ENCODE measurements at regions not wholly inside any gene's neighbourhood (a gene's known extent, or its start where the extent isn't known, plus 50 kb on each side); places are given as distances from the start of the nearest gene placed in this dataset.

GRCh38 chr9:108322326-108323098 is 533.3 kb downstream of the ACTL7B start:
- DNase-seq, result no peak

DNA sequence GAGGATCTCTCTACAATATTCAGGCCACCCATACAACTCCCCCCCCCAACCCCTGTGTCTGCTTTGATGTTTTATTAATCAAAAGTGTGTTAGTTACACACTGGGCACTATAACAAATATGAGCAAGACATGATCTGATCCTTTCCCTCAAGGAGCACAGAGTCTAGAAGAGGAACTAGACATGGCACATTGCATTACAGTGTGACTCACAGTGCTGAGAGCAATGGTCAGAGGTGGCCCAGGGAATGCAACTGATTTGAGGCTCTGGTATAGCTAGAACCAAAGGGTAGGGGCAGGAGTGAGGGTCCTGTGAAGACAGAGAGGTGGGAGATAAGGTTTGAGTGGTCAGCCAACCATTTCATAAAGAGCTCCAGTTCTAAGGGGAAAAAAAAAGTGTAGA is 539.2 kb downstream of the ACTL7B start:
- DNase-seq, result no peak

GRCh38 chr9:108316066-108316465 is 539.7 kb downstream of the ACTL7B start:
- DNase-seq, result no peak

GRCh38 chr9:108311745-108312144 is 544.0 kb downstream of the ACTL7B start:
- DNase-seq, result no peak

DNA sequence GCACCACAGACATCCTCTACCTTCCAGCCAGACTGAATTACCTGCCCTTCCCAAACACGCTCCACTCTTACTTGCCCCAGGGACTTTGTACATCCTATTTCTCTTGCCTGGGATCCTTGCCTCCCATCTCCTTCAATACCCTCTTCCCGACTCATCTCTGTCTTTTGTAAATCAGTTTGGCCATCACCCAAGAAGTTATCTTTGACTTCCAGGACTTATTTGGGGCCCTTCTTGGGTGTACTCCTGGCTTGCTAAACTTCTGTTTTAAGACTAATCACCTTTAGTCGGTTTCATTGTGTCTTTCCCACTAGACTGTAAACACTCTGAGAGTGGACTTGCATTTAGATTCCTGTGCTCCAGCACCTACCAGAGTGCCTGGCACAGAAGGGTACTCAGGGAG is 545.6 kb downstream of the ACTL7B start:
- no peak for DNase-seq

DNA sequence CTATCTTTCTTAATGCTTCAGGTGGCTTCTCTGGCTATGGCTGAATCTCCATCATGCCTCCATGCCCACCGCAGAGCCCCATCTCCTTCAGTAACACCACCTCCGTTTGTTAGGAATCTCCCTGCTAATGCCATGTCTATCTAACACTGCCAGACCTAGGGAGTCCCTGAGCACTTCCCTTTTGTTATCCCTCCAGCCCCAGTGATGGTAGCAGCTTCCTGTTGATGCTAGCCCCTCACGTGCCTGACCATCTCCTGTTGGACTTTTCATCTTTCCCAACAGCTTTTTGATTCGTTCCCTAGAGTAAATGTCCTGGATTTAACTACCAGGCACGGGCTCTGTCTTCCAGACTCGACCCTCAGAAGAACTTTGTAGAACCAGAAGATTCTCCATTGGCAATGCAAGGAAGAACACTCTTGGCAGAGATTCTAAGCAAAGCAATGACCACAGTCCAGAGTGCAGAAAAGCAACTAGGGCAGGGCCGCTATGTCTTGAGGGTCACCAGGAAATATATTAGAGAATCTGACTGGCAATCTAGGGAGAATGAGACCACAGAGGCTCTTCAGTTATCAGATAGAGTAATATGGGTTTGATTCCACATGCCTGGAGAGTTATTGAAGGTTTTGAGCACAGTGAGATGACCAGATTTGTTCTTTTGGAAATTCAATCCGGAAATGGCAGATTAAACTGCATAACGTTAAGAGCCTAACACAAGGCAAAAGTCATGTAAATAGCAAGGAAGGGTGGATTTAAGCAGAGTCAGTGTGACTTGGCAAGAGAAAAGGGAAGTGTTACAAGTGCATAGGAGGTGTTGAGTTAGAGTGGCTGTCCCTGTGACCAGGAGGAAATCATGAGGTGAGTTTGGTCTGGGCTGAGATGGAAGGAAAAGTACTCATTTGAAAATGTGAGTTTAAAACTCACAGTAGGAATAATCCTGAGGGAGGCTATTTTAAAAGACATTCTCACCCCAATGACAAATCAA is 555.2 kb downstream of the ACTL7B start:
- DNase-seq, result no peak

DNA sequence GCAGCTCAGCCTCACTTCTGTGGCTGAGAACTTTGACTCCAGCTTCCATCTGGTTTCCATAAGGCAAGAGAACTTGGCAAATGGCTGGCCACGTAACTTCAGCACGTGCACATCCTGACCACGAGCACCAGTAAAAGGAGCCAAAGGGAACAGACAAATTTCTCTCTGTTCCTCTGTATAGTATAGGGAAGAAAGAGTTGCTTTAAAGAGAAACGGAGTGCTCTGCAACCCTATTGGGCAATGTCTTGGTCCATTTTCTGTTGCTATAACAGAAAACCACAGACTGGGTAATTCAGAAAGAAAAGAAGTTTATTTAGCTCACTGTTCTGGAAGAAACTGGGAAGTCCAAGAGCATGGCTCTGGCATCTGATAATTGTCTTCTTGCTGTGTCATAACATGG is 558.7 kb downstream of the ACTL7B start:
- DNase-seq, result no peak

DNA sequence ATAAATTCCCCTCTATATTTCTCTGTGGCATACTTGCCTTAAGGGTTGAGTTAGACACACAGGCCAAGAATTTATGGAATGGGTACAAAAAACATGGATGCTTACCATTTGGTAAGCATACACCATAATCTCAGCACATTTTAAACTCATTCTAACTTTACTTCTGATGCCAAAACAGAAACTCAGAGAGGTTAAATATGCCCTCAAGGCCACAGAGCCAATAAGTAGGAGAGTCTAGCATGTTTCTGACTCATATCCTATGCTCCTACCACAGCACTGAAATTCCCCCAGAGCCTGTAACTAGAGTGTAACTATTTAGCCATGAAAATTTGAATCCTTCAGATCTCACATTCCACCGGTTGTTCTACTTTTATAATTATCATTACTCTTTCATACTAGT is 559.7 kb downstream of the ACTL7B start:
- DNase-seq, result no peak

DNA sequence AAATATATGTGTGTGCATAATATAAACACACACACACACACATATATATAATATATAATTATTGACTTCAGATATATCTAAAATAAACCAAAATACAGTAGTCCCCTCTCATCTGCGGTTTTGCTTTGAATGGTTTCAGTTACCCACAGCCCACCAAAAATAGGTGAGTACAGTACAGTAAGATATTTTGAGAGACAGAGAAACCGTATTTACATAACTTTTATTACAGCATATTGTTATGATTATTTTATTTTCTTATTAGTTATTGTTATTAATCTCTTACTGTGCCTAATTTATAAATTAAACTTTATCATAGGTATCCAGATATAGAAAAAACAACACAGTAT is 564.2 kb downstream of the ACTL7B start:
- DNase-seq, result no peak

DNA sequence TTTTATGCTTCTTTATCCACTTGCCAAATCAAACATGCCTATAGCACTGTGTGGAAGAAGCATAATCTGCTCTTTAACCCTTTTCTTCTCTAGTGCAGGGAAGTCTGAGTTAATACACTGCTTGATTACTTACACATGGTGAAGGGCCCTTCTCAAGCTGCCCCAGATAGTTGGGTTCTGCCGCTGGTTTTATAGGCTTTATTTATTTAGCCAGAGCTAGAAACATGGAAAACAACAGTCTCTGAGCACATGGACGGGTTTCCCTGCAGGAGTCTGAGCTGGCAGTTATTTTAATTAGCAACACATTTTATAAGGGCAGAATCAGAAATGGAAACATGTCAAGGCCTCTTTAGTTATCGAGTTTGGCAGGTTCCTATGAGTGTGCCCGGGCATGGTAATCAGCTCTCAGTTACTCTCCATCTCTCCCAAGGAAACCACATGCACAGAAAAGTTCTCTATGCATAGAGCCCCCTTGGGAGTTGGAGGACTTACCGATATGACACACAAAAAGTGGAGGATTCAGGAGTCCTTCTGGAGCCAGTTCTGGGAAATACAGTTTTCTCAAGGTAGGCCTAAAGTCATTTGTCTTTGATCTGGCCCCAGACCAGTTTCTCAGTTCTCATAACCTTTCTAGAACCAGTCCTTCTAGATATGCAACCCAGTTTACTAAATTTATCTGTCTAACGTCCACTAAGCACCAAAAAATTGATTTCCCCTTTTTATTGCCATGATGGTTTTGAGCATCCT is 564.8 kb downstream of the ACTL7B start:
- DNase-seq, result no peak

- DNase-seq, result no peak
These were observed 569.1 kb downstream of the ACTL7B start for GRCh38 chr9:108286638-108287206.

DNA sequence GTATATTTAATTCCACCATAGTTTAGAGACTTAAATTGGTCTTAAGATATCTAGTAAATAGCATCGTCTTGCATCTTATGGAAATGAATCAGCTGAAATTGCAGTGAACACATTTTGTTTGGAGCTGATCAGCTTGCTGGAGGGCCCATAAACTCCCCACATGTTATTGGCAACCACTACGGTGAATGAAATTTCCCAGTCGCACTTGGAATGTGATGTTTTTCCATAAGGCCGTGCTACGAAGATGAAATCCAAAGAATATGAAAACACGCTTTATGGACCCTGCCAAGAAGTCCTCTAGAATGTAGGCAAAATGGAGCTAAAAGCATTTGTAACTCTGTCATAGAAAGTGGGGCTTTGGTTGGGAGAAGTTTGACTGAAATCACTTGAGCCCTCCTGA is 572.1 kb downstream of the ACTL7B start:
- DNase-seq, result no peak

DNA sequence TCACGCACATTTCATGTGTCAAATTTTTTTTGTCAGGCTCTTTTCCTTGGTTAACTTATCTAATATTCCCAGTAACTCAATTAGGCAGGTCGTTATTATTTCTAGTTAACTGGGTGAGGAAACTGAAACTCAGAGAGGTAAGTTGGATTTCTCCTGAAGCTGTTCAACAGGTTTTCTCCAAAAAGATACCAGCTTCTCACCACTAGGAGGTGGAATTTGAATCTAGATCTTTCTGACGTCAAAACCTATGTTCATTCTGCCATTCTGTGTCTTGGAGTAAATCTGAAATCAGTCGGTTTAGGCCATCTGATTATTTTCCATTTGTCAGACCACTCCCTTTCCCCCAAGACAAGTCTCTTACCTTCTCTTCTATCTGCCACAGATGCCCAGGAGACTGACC is 572.9 kb downstream of the ACTL7B start:
- DNase-seq, result no peak

DNA sequence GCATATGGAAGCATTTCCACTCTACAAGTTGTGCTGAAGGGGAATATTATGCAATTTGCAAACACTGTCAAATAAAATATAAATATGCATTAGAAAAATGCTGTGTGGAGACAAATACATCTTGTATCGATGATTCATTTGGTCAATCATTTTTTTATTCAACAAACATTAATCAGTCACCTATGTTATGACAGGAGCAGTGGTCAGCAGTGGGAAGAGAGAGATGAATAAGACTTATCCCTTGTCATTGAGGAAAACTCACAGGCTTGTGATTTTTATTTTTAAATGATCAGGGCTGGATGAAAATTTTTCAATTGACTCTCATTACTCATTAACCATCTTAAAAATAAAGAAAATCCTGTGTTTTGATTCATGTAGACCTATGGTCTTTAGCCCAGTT is 574.1 kb downstream of the ACTL7B start:
- no peak for DNase-seq

DNA sequence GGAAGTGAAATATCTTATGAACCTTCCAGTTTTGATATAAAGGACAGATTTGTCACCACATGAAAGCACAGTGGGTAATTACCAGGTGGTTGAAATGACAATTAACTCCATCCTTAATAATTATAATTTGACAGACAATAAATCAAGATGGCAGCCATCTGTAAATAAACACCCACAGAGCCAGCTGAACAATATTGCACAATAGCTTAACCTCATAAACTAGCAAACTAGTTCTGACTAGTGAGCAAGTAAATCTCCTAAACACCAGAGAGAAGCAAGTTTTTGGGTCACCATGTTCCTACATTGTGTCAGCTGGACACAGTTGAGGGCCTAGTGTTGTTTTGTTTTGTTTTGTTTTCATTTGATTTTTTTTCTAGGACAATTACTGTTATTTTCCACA is 577.4 kb downstream of the ACTL7B start:
- no peak for DNase-seq

DNA sequence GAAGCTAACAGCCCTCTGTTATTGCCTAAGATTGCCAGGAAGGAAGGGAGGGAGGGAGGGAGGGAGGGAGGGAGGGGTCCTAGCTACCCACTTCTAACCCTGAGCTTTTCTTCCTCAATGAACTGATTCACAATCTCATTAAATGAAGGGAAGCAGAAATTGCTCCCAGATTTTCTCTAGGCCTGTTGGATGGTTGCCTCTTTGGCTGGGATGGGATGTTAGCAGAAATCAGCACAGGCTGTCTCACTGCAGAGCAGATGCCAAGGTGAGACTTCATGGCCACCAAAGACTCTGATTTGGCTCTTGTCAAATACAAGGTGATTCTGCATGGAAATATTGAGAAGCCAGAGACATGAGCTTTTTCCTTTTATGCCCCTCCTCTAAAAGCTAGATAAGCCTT is 578.6 kb downstream of the ACTL7B start:
- DNase-seq, result no peak

- no peak for DNase-seq
These were observed 579.9 kb downstream of the ACTL7B start for GRCh38 chr9:108275906-108276305.

- DNase-seq, result no peak
These were observed 580.8 kb downstream of the ACTL7B start for GRCh38 chr9:108274971-108275370.

DNA sequence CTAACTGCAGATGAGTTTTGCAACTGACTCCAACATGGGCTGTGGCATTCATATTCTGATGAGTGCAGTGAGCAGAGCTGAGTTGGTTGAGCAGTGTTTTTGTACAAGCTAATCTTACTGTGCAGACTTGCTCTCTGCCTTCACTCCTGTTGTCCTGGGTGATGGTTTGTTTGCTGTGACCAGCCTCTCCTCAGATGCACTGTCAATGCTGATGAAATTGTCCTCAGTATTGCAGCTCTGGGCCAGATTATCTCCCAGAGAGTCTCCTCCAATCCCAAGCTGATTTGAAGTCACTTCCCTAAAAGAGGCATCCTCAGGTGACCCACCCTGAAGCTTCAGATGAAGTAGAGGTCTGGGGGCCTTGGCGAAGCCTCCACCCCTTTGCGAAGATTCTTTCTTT is 581.8 kb downstream of the ACTL7B start:
- DNase-seq, result no peak

GRCh38 chr9:108272349-108272899 is 583.4 kb downstream of the ACTL7B start:
- DNase-seq, result no peak

GRCh38 chr9:108271646-108272348 is 584.0 kb downstream of the ACTL7B start:
- no peak for DNase-seq

GRCh38 chr9:108271236-108271635 is 584.5 kb downstream of the ACTL7B start:
- no peak for DNase-seq
